MM.1S (cell line): ENCODE measurements at regions not wholly inside any gene's neighbourhood (a gene's known extent, or its start where the extent isn't known, plus 50 kb on each side); places are given as distances from the start of the nearest gene placed in this dataset.

Experiments
- CTCF ChIP-seq: fragments of 300-600 bp; sonication (generic); IDR thresholded peaks from 2 replicates; pipeline ENCODE4 v1.5.1; 2016; ENCODE audit warnings: antibody characterized with exemption, low read length, mixed read lengths
- EZH2 ChIP-seq: fragments of 300-600 bp; sonication (generic); optimal IDR thresholded peaks from 2 replicates; pipeline ENCODE3; 2017; ENCODE audit warnings: low read depth, mild to moderate bottlenecking, antibody characterized with exemption, low read length, mixed read lengths
- EZH2phosphoT487 ChIP-seq: fragments of 300-600 bp; sonication (generic); IDR thresholded peaks from 2 replicates; pipeline ENCODE4 v1.6.1; 2018; ENCODE audit warnings: antibody characterized with exemption, low read length

GRCh38 chr10:31595992-31596391 lies 277.0 kb downstream of the ZEB1 start:
- TF ChIP-seq EZH2 (no peak), CTCF (no peak), EZH2phosphoT487 (no peak)
